ENCODE measurements at regions not wholly inside any gene's neighbourhood (a gene's known extent, or its start where the extent isn't known, plus 50 kb on each side); places are given as distances from the start of the nearest gene placed in this dataset.
"Not testable (repeated sequence)": the region's sequence is repeated elsewhere in the genome, so short reads cannot be mapped to it uniquely, and the experiment has no call there.

GRCh38 chr20:30669330-30670029 is 588.0 kb upstream of the DEFB115 start:
- DNase-seq (ENCODE audit: low spot score): not testable (repeated sequence)

- not testable (repeated sequence) for DNase-seq (ENCODE audit: low spot score)
Observed at GRCh38 chr20:30671120-30671519, 586.3 kb upstream of the DEFB115 start.

- not testable (repeated sequence) for DNase-seq (ENCODE audit: low spot score)
Observed at GRCh38 chr20:30675988-30676564, 581.4 kb upstream of the DEFB115 start.

- DNase-seq (ENCODE audit: low spot score): not testable (repeated sequence)
Observed at GRCh38 chr20:30682236-30682635, 575.2 kb upstream of the DEFB115 start.

GRCh38 chr20:30712861-30713260 is 544.6 kb upstream of the DEFB115 start:
- not testable (repeated sequence) for DNase-seq (ENCODE audit: low spot score)

- not testable (repeated sequence) for DNase-seq (ENCODE audit: low spot score)
Observed at GRCh38 chr20:30719415-30720199, 537.9 kb upstream of the DEFB115 start.

GRCh38 chr20:30723511-30723910 is 534.0 kb upstream of the DEFB115 start:
- DNase-seq (ENCODE audit: low spot score): not testable (repeated sequence)

- not testable (repeated sequence) for DNase-seq (ENCODE audit: low spot score)
Observed at GRCh38 chr20:30723934-30724687, 533.4 kb upstream of the DEFB115 start.

- not testable (repeated sequence) for DNase-seq (ENCODE audit: low spot score)
Observed at GRCh38 chr20:30724688-30725074, 532.8 kb upstream of the DEFB115 start.

- not testable (repeated sequence) for DNase-seq (ENCODE audit: low spot score)
Observed at GRCh38 chr20:30725188-30725587, 532.3 kb upstream of the DEFB115 start.

GRCh38 chr20:30728271-30728885 is 529.1 kb upstream of the DEFB115 start:
- not testable (repeated sequence) for DNase-seq (ENCODE audit: low spot score)
